Keratinocyte (primary cell): ENCODE measurements at regions not wholly inside any gene's neighbourhood (a gene's known extent, or its start where the extent isn't known, plus 50 kb on each side); places are given as distances from the start of the nearest gene placed in this dataset.

ENCODE experiments used
- DNase-seq: peaks from one replicate; pipeline ENCODE4 v3.0.0-alpha.2; 2011; ENCODE audit warnings: low read depth, missing footprints, low spot score
- FAIRE-seq: peaks from 2 replicates; lab custom pipeline; 2011; peaks lifted over from hg19 to GRCh38; lab: Jason Lieb, UNC
- H2AFZ ChIP-seq: 2 replicates; pipeline ENCODE4 v1.6.0; 2012; ENCODE audit warnings: low read length, control low read depth, inconsistent platforms; ENCODE audit not compliant: control insufficient read depth
- H3K27ac ChIP-seq: 2 replicates; pipeline ENCODE4 v1.5.1; 2011; ENCODE audit warnings: low read length; ENCODE audit not compliant: control insufficient read depth, insufficient read depth
- H3K27me3 ChIP-seq: 3 replicates; pipeline ENCODE4 v1.6.0; 2011; ENCODE audit warnings: low read length; ENCODE audit not compliant: control insufficient read depth, insufficient read depth; ENCODE audit errors: extremely low read depth
- H3K36me3 ChIP-seq, 2 experiments: 2 replicates in 1 of 2; 3 replicates in 1 of 2; pipeline ENCODE4 v1.5.1; 2011; ENCODE audit warnings: low read length in 2 of 2, mild to moderate bottlenecking in 1 of 2; ENCODE audit not compliant: control insufficient read depth in 2 of 2, insufficient read depth in 2 of 2; ENCODE audit errors: extremely low read depth in 1 of 2
- H3K4me1 ChIP-seq: 3 replicates; pipeline ENCODE4 v1.5.1; 2011; ENCODE audit warnings: low read length; ENCODE audit not compliant: control insufficient read depth, insufficient read depth; ENCODE audit errors: extremely low read depth
- H3K4me2 ChIP-seq: 3 replicates; pipeline ENCODE4 v1.6.0; 2011; ENCODE audit warnings: low read depth, low read length; ENCODE audit not compliant: control insufficient read depth, insufficient read depth; ENCODE audit errors: extremely low read depth
- H3K4me3 ChIP-seq, 3 experiments: fragments of 200-600 bp in 1 of 3; sonication (generic) in 1 of 3; 2 replicates in 2 of 3; 3 replicates in 1 of 3; pipeline ENCODE4 v1.5.1; 2011 to 2016; ENCODE audit warnings: low read length in 3 of 3, mild to moderate bottlenecking in 3 of 3, control low read depth in 2 of 3, inconsistent platforms in 1 of 3, low read depth in 1 of 3, mixed read lengths in 1 of 3, mixed run types in 1 of 3, moderate library complexity in 1 of 3; ENCODE audit not compliant: control insufficient read depth in 2 of 3, insufficient read depth in 2 of 3; ENCODE audit errors: extremely low read depth in 1 of 3
- H3K79me2 ChIP-seq: 2 replicates; pipeline ENCODE4 v1.6.0; 2012; ENCODE audit warnings: low read length; ENCODE audit not compliant: control insufficient read depth, insufficient read depth
- H3K9ac ChIP-seq: 3 replicates; pipeline ENCODE4 v1.6.0; 2011; ENCODE audit warnings: low read length; ENCODE audit not compliant: control insufficient read depth, insufficient read depth; ENCODE audit errors: extremely low read depth
- H3K9me1 ChIP-seq: 3 replicates; pipeline ENCODE4 v1.6.0; 2011; ENCODE audit warnings: low read length; ENCODE audit not compliant: control insufficient read depth, insufficient read depth; ENCODE audit errors: extremely low read depth
- H3K9me3 ChIP-seq: 2 replicates; pipeline ENCODE4 v1.5.1; 2012; ENCODE audit warnings: low read depth, low read length; ENCODE audit not compliant: control insufficient read depth
- H4K20me1 ChIP-seq: 3 replicates; pipeline ENCODE4 v1.6.0; 2011; ENCODE audit warnings: low read length; ENCODE audit not compliant: control insufficient read depth, insufficient read depth; ENCODE audit errors: extremely low read depth
- CTCF ChIP-seq, 3 experiments: IDR thresholded peaks in 1 of 3; conservative IDR thresholded peaks in 1 of 3; optimal IDR thresholded peaks in 1 of 3; 2 replicates in 2 of 3; 3 replicates in 1 of 3; pipeline versions ENCODE3 to v1.5.1; 2011; ENCODE audit warnings: low read length in 3 of 3, mild to moderate bottlenecking in 3 of 3, moderate library complexity in 2 of 3, control low read depth in 1 of 3, inconsistent platforms in 1 of 3; ENCODE audit not compliant: insufficient read depth in 2 of 3; ENCODE audit errors: extremely low read depth in 1 of 3
- EZH2 ChIP-seq: IDR thresholded peaks from one replicate; pipeline ENCODE4 v1.6.1; 2012; ENCODE audit warnings: inconsistent platforms, mild to moderate bottlenecking, low read length, moderate library complexity
- dilution Hi-C: fragments of 300-500 bp; cut with MboI; formaldehyde crosslinking; loops from one replicate; pipeline ENCODE4 v1.7.0; 2020; ENCODE audit warnings: low sequenced_read_pairs; ENCODE audit not compliant: extremely low pct_ligation_motif_present

- Histone ChIP-seq H3K27ac (no peak overlapping the region), H3K4me2 (no peak overlapping the region), H3K9me1 (no peaks in the 10 kb centered on the region), H3K36me3 (no peaks in the 10 kb centered on the region), H3K79me2 (no peaks in the 10 kb centered on the region), H4K20me1 (no peaks in the 10 kb centered on the region), H2AFZ (no peak overlapping the region), H3K27me3 (no peaks in the 10 kb centered on the region), H3K4me3 (no peak overlapping the region), H3K4me1 (no peaks in the 10 kb centered on the region), H3K9me3 (no peaks in the 10 kb centered on the region), H3K9ac (no peak overlapping the region)
- TF ChIP-seq CTCF (optimal IDR thresholded peaks at IDR 0.05 in 1 of 3, IDR thresholded peaks at IDR 0.05 in 1 of 3, conservative IDR thresholded peaks at IDR 0.05 in 1 of 3; ENCODE audit: extremely low read depth in 1 of 3, insufficient read depth in 2 of 3, low read length in 3 of 3): no peak
- TF ChIP-seq EZH2: no peak
- DNase-seq (no peak), FAIRE-seq (no peak)
- dilution Hi-C loops: no loop called here
Measured at GRCh38 chr11:21675049-21675616, 517.8 kb upstream of the ANO5 start.

- DNase-seq (no peak), FAIRE-seq (no peak)
- no peak overlapping the region for H3K27ac ChIP-seq
- no peaks in the 10 kb centered on the region for H3K9me3 ChIP-seq
- no peaks in the 10 kb centered on the region for H4K20me1 ChIP-seq
- H3K79me2 ChIP-seq: no peaks in the 10 kb centered on the region
- H2AFZ ChIP-seq: no peak overlapping the region
- dilution Hi-C loops: no loop called here
- H3K9ac ChIP-seq: no peak overlapping the region
- H3K4me1 ChIP-seq: no peaks in the 10 kb centered on the region
- no peaks in the 10 kb centered on the region for H3K9me1 ChIP-seq
- H3K36me3 ChIP-seq: no peaks in the 10 kb centered on the region
- H3K4me3 ChIP-seq: no peak overlapping the region
- TF ChIP-seq CTCF (optimal IDR thresholded peaks at IDR 0.05 in 1 of 3, IDR thresholded peaks at IDR 0.05 in 1 of 3, conservative IDR thresholded peaks at IDR 0.05 in 1 of 3; ENCODE audit: extremely low read depth in 1 of 3, insufficient read depth in 2 of 3, low read length in 3 of 3): no peak
- TF ChIP-seq EZH2: no peak
- no peak overlapping the region for H3K4me2 ChIP-seq
- H3K27me3 ChIP-seq: no peaks in the 10 kb centered on the region
Measured at GRCh38 chr11:21687643-21688042, 505.2 kb upstream of the ANO5 start.
